ENCODE measurements at regions not wholly inside any gene's neighbourhood (a gene's known extent, or its start where the extent isn't known, plus 50 kb on each side); places are given as distances from the start of the nearest gene placed in this dataset.
A peak's percentile ranks its signal among the peaks of the same experiment; 100 is the strongest.

DNA sequence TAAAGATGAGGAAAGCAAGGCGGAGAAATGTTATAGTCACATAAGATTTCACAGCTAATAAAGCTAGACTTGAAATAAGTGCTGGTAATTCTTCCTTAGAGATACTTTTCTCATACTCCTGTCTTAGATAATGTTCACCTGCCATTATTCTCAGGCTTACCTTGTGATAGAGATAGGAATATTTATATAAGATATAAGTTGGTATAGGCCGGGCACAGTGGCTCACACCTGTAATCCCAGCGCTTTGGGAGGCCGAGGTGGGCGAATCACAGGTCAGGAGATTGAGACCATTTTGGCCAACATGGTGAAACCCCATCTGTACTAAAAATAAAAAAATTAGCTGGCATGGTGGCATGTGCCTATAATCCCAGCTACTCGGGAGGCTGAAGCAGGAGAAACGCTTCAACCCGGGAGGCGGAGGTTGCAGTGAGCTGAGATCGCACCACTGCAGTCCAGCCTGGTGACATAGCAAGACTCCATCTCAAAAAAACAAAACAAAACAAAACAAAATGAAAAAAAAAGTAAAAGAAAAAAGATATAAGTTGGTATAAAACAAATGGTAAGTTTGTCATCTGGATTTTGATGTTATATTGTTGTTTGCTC lies 1918.4 kb downstream of the MAT2B start:
- H3K36me3 ChIP-seq, result no peaks in the 10 kb centered on the region
- intact Hi-C loops (cut with DNase I; ENCODE audit: low total_unique reads), result no loop called here
- no peaks in the 10 kb centered on the region for H3K4me1 ChIP-seq
- DNase-seq, result no peak
- no peaks in the 10 kb centered on the region for H3K27me3 ChIP-seq (replicated peaks in 1 of 7)
- 85 to 90% (median 89%) methylated on average over 10 of the region's 10 CpGs for WGBS, 5 donors
- no peak overlapping the region for H3K27ac ChIP-seq
- TF ChIP-seq POLR2A (IDR thresholded peaks at IDR 0.05) (no peak), POLR2AphosphoS5 (IDR thresholded peaks at IDR 0.05) (no peak)
- TF ChIP-seq, protein P1, sequence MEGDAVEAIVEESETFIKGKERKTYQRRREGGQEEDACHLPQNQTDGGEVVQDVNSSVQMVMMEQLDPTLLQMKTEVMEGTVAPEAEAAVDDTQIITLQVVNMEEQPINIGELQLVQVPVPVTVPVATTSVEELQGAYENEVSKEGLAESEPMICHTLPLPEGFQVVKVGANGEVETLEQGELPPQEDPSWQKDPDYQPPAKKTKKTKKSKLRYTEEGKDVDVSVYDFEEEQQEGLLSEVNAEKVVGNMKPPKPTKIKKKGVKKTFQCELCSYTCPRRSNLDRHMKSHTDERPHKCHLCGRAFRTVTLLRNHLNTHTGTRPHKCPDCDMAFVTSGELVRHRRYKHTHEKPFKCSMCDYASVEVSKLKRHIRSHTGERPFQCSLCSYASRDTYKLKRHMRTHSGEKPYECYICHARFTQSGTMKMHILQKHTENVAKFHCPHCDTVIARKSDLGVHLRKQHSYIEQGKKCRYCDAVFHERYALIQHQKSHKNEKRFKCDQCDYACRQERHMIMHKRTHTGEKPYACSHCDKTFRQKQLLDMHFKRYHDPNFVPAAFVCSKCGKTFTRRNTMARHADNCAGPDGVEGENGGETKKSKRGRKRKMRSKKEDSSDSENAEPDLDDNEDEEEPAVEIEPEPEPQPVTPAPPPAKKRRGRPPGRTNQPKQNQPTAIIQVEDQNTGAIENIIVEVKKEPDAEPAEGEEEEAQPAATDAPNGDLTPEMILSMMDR (IDR thresholded peaks at IDR 0.05 in 8 of 11, conservative IDR thresholded peaks at IDR 0.05 in 3 of 11), result no peak
- no peak overlapping the region for H3K4me3 ChIP-seq
- H3K9me3 ChIP-seq, result peaks cover 0 to 3% (median 0%) of the 10 kb centered on the region in 8 donors

- DNase-seq, result no peak
- Histone ChIP-seq H3K36me3 (no peaks in the 10 kb centered on the region), H3K9me3 (peaks cover 0 to 3% (median 0%) of the 10 kb centered on the region in 8 donors), H3K27ac (no peak overlapping the region), H3K4me1 (no peaks in the 10 kb centered on the region), H3K27me3 (replicated peaks in 1 of 7) (no peaks in the 10 kb centered on the region), H3K4me3 (no peak overlapping the region)
- WGBS, 5 donors, result 61 to 76% (median 63%) methylated on average over 4 of the region's 4 CpGs
- TF ChIP-seq POLR2A (IDR thresholded peaks at IDR 0.05) (no peak), POLR2AphosphoS5 (IDR thresholded peaks at IDR 0.05) (no peak)
- TF ChIP-seq, protein P1 (IDR thresholded peaks at IDR 0.05 in 8 of 11, conservative IDR thresholded peaks at IDR 0.05 in 3 of 11), result no peak
- intact Hi-C loops (cut with DNase I; ENCODE audit: low total_unique reads), result no loop called here
Observed at GRCh38 chr5:165425594-165425993, 1920.2 kb downstream of the MAT2B start.

GRCh38 chr5:165448753-165449152 lies 1943.3 kb downstream of the MAT2B start:
- WGBS, 5 donors, result 8 to 35% (median 33%) methylated on average over 1 of the region's 1 CpG
- intact Hi-C loops (cut with DNase I; ENCODE audit: low total_unique reads), result no loop called here
- TF ChIP-seq POLR2AphosphoS5 (IDR thresholded peaks at IDR 0.05), result no peak
- TF ChIP-seq, protein P1 (IDR thresholded peaks at IDR 0.05 in 8 of 11, conservative IDR thresholded peaks at IDR 0.05 in 3 of 11), result no peak
- no peak for TF ChIP-seq POLR2A (IDR thresholded peaks at IDR 0.05)
- Histone ChIP-seq H3K4me3 (no peak overlapping the region), H3K9me3 (peaks cover 0 to 2% (median 0%) of the 10 kb centered on the region in 8 donors), H3K27me3 (replicated peaks in 1 of 7) (no peaks in the 10 kb centered on the region), H3K27ac (no peak overlapping the region), H3K36me3 (no peaks in the 10 kb centered on the region), H3K4me1 (no peaks in the 10 kb centered on the region)
- DNase-seq, result no peak

- no peak for TF ChIP-seq POLR2A (IDR thresholded peaks at IDR 0.05)
- TF ChIP-seq, protein P1 (IDR thresholded peaks at IDR 0.05 in 8 of 11, conservative IDR thresholded peaks at IDR 0.05 in 3 of 11), result peak in 3 of 11 experiments; percentile 12 to 39 (median 20)
- H3K27ac ChIP-seq, result no peak overlapping the region
- DNase-seq, result no peak
- H3K27me3 ChIP-seq (replicated peaks in 1 of 7), result no peaks in the 10 kb centered on the region
- intact Hi-C loops (cut with DNase I; ENCODE audit: low total_unique reads), result no loop called here
- no peaks in the 10 kb centered on the region for H3K9me3 ChIP-seq
- WGBS, 5 donors, result 17 to 54% (median 18%) methylated on average over 5 of the region's 5 CpGs
- no peaks in the 10 kb centered on the region for H3K36me3 ChIP-seq
- H3K4me1 ChIP-seq, result no peaks in the 10 kb centered on the region
- H3K4me3 ChIP-seq, result no peak overlapping the region
Observed at GRCh38 chr5:165457859-165458481, 1952.6 kb downstream of the MAT2B start.
